HepG2 (cell line): ENCODE measurements at regions not wholly inside any gene's neighbourhood (a gene's known extent, or its start where the extent isn't known, plus 50 kb on each side); places are given as distances from the start of the nearest gene placed in this dataset.

Source experiments
- JUN ChIP-seq: sonication (generic); formaldehyde crosslinking; IDR thresholded peaks from 2 replicates; pipeline ENCODE4 v1.4.0; 2020; ENCODE audit warnings: mild to moderate bottlenecking, missing genetic modification reagents
- TF ChIP-seq, protein P1 (sequence below): sonication (generic); formaldehyde crosslinking; IDR thresholded peaks from 2 replicates; pipeline ENCODE4 v1.8.1; 2023; ENCODE audit warnings: missing genetic modification reagents, mild to moderate bottlenecking, borderline replicate concordance

DNA sequence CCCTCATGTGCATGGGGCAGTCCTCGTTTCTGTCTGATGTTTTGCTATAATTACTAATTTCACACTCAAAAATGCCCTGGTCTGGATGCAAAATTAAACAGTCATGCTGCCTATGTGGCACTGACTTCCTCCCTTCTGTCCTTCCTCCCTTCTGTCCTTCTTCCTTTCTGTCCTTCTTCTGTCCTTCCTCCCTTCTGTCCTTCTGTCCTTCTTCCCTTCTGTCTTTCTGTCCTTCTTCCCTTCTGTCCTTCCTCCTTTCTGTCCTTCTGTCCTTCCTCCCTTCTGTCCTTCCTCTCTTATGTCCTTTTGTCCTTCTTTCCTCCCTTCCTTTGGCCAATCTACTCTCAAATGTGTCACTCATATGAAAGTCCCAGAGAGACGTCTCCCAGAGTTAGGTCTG, 93.8 kb downstream of the IRF8 start:
- no peak for TF ChIP-seq JUN
- TF ChIP-seq, protein P1, sequence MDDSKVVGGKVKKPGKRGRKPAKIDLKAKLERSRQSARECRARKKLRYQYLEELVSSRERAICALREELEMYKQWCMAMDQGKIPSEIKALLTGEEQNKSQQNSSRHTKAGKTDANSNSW = no peak
